ENCODE measurements at regions not wholly inside any gene's neighbourhood (a gene's known extent, or its start where the extent isn't known, plus 50 kb on each side); places are given as distances from the start of the nearest gene placed in this dataset.
"Not testable (repeated sequence)": the region's sequence is repeated elsewhere in the genome, so short reads cannot be mapped to it uniquely, and the experiment has no call there.

GRCh38 chr17:22654447-22654846, 962.1 kb downstream of the KCNJ18 start:
- H3K9me3 ChIP-seq (ENCODE audit: control insufficient read depth, insufficient read depth, low read length), result no peaks in the 10 kb centered on the region
- H3K4me1 ChIP-seq (ENCODE audit: insufficient read depth, low read length), result no peaks in the 10 kb centered on the region
- H3K36me3 ChIP-seq (ENCODE audit: insufficient read depth, low read length), result no peaks in the 10 kb centered on the region
- H3K9ac ChIP-seq (ENCODE audit: low read depth, low read length), result no peak overlapping the region

GRCh38 chr17:22669721-22670120, 977.4 kb downstream of the KCNJ18 start:
- Histone ChIP-seq H3K4me1 (ENCODE audit: insufficient read depth, low read length) (no peaks in the 10 kb centered on the region), H3K9me3 (ENCODE audit: control insufficient read depth, insufficient read depth, low read length) (no peaks in the 10 kb centered on the region), H3K36me3 (ENCODE audit: insufficient read depth, low read length) (no peaks in the 10 kb centered on the region), H3K9ac (ENCODE audit: low read depth, low read length) (no peak overlapping the region)

- no peaks in the 10 kb centered on the region for H3K36me3 ChIP-seq (ENCODE audit: insufficient read depth, low read length)
- H3K9ac ChIP-seq (ENCODE audit: low read depth, low read length), result no peak overlapping the region
- no peaks in the 10 kb centered on the region for H3K9me3 ChIP-seq (ENCODE audit: control insufficient read depth, insufficient read depth, low read length)
- no peaks in the 10 kb centered on the region for H3K4me1 ChIP-seq (ENCODE audit: insufficient read depth, low read length)
These were observed 978.8 kb downstream of the KCNJ18 start for GRCh38 chr17:22671110-22671509.

GRCh38 chr17:22692066-22692805, 999.9 kb downstream of the KCNJ18 start:
- H3K36me3 ChIP-seq (ENCODE audit: insufficient read depth, low read length), result no peaks in the 10 kb centered on the region
- H3K9ac ChIP-seq (ENCODE audit: low read depth, low read length), result no peak overlapping the region
- no peaks in the 10 kb centered on the region for H3K4me1 ChIP-seq (ENCODE audit: insufficient read depth, low read length)
- no peaks in the 10 kb centered on the region for H3K9me3 ChIP-seq (ENCODE audit: control insufficient read depth, insufficient read depth, low read length)

GRCh38 chr17:22692806-22693171, 1000.5 kb downstream of the KCNJ18 start:
- Histone ChIP-seq H3K9me3 (ENCODE audit: control insufficient read depth, insufficient read depth, low read length) (no peaks in the 10 kb centered on the region), H3K4me1 (ENCODE audit: insufficient read depth, low read length) (no peaks in the 10 kb centered on the region), H3K9ac (ENCODE audit: low read depth, low read length) (no peak overlapping the region), H3K36me3 (ENCODE audit: insufficient read depth, low read length) (no peaks in the 10 kb centered on the region)

GRCh38 chr17:22694362-22695227, 1002.3 kb downstream of the KCNJ18 start:
- no peaks in the 10 kb centered on the region for H3K9me3 ChIP-seq (ENCODE audit: control insufficient read depth, insufficient read depth, low read length)
- H3K9ac ChIP-seq (ENCODE audit: low read depth, low read length), result peak overlapping the region; percentile 59; the same call in 1 of the 2 replicates
- H3K4me1 ChIP-seq (ENCODE audit: insufficient read depth, low read length), result no peaks in the 10 kb centered on the region

GRCh38 chr17:22695228-22695619, 1002.9 kb downstream of the KCNJ18 start:
- peak overlapping the region; percentile 59; the same call in 1 of the 2 replicates for H3K9ac ChIP-seq (ENCODE audit: low read depth, low read length)
- no peaks in the 10 kb centered on the region for H3K36me3 ChIP-seq (ENCODE audit: insufficient read depth, low read length)
- H3K9me3 ChIP-seq (ENCODE audit: control insufficient read depth, insufficient read depth, low read length), result no peaks in the 10 kb centered on the region
- H3K4me1 ChIP-seq (ENCODE audit: insufficient read depth, low read length), result no peaks in the 10 kb centered on the region

More at GRCh38 chr17:22694362-22695227, 1002.3 kb downstream of the KCNJ18 start:
- H3K36me3 ChIP-seq (ENCODE audit: insufficient read depth, low read length), result no peaks in the 10 kb centered on the region

GRCh38 chr17:22703204-22703603, 1010.9 kb downstream of the KCNJ18 start:
- H3K4me1 ChIP-seq (ENCODE audit: insufficient read depth, low read length), result no peaks in the 10 kb centered on the region
- no peaks in the 10 kb centered on the region for H3K36me3 ChIP-seq (ENCODE audit: insufficient read depth, low read length)
- peak overlapping the region; percentile 50; the same call in 1 of the 2 replicates for H3K9ac ChIP-seq (ENCODE audit: low read depth, low read length)
- no peaks in the 10 kb centered on the region for H3K9me3 ChIP-seq (ENCODE audit: control insufficient read depth, insufficient read depth, low read length)

DNA sequence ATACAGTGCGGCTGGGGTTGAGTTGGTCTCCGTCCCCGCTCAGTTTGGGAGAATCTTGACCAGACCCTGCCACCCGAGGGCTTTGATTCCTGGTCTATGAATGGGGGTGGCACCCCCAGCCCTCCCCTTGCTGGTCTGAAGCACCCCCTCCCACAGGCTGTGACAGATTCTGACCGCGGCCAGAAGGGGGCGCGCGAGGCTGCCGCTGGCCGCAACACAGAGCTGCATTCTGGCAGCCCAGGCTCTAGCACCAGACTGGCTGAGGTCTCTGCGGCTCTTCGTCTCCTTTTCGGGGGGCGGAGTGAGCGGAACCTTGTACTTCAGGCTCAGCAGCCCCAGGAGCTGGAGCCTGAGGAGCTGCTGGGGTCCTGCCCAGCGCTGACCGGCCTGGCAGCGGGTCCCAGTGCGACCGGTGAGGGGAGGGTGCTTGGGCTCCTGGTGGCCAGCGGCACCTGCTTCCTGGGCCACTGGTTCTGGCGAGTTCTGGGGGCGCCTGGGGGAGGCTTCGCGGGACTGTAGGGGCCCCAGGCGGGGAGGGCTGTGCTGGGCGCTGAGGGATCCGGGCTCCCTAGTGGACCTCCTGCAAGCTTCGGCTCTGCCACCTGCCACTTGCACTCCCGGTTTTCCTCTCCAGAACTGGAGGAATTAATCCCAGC, 1011.6 kb downstream of the KCNJ18 start:
- Histone ChIP-seq H3K9ac (ENCODE audit: low read depth, low read length) (peak overlapping the region; percentile 50; the same call in 1 of the 2 replicates), H3K9me3 (ENCODE audit: control insufficient read depth, insufficient read depth, low read length) (no peaks in the 10 kb centered on the region)

GRCh38 chr17:22704674-22705073, 1012.4 kb downstream of the KCNJ18 start:
- H3K9ac ChIP-seq (ENCODE audit: low read depth, low read length), result no peak overlapping the region
- no peaks in the 10 kb centered on the region for H3K4me1 ChIP-seq (ENCODE audit: insufficient read depth, low read length)
- no peaks in the 10 kb centered on the region for H3K9me3 ChIP-seq (ENCODE audit: control insufficient read depth, insufficient read depth, low read length)
- no peaks in the 10 kb centered on the region for H3K36me3 ChIP-seq (ENCODE audit: insufficient read depth, low read length)

More for the DNA sequence above, 1011.6 kb downstream of the KCNJ18 start:
- no peaks in the 10 kb centered on the region for H3K4me1 ChIP-seq (ENCODE audit: insufficient read depth, low read length)
- H3K36me3 ChIP-seq (ENCODE audit: insufficient read depth, low read length), result no peaks in the 10 kb centered on the region

GRCh38 chr17:22707626-22708025, 1015.3 kb downstream of the KCNJ18 start:
- Histone ChIP-seq H3K9me3 (ENCODE audit: control insufficient read depth, insufficient read depth, low read length) (no peaks in the 10 kb centered on the region), H3K4me1 (ENCODE audit: insufficient read depth, low read length) (no peaks in the 10 kb centered on the region)

DNA sequence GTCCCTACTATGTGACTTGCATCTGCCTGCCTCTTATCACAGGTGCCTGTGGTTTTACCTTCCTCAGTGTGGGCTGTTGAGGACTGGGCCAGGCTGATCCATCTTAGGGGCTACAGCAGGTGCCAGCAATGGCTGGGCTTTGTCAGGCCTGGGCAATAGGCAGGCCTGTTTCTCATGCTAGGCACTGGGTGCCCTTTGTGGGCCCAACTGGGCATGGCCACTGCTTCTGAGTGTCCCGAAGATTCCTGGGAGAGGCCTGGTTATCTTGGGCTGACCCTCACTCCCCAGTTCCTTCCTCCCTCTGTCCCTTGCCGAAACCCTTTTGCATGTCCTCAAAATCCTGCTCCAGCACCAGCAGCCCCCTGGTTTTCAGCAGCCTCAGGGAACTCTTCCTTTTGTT, 1024.9 kb downstream of the KCNJ18 start:
- no peaks in the 10 kb centered on the region for H3K4me1 ChIP-seq (ENCODE audit: insufficient read depth, low read length)
- no peak overlapping the region for H3K9ac ChIP-seq (ENCODE audit: low read depth, low read length)
- no peaks in the 10 kb centered on the region for H3K36me3 ChIP-seq (ENCODE audit: insufficient read depth, low read length)
- no peaks in the 10 kb centered on the region for H3K9me3 ChIP-seq (ENCODE audit: control insufficient read depth, insufficient read depth, low read length)

More at GRCh38 chr17:22707626-22708025, 1015.3 kb downstream of the KCNJ18 start:
- Histone ChIP-seq H3K9ac (ENCODE audit: low read depth, low read length) (no peak overlapping the region), H3K36me3 (ENCODE audit: insufficient read depth, low read length) (no peaks in the 10 kb centered on the region)

DNA sequence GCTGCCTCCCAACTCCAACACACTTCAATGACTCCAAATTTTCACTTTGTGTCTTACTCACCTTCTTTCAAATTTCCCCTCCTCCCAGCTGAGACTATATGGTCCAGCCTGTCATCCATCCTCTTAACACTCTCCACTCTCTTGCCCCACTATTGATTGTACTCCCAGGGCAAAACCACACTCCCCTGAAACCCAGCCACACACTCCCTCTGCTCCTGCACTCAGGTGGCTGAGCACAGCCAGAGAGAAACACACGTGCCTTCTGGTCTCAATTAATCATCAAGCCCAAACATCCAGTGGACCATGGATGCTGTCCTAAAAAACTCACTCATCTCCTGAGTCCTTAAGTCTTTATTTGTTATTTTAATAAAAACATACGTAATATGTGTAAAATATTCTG, 1026.4 kb downstream of the KCNJ18 start:
- no peaks in the 10 kb centered on the region for H3K4me1 ChIP-seq (ENCODE audit: insufficient read depth, low read length)
- H3K9ac ChIP-seq (ENCODE audit: low read depth, low read length), result no peak overlapping the region
- H3K36me3 ChIP-seq (ENCODE audit: insufficient read depth, low read length), result no peaks in the 10 kb centered on the region
- no peaks in the 10 kb centered on the region for H3K9me3 ChIP-seq (ENCODE audit: control insufficient read depth, insufficient read depth, low read length)

DNA sequence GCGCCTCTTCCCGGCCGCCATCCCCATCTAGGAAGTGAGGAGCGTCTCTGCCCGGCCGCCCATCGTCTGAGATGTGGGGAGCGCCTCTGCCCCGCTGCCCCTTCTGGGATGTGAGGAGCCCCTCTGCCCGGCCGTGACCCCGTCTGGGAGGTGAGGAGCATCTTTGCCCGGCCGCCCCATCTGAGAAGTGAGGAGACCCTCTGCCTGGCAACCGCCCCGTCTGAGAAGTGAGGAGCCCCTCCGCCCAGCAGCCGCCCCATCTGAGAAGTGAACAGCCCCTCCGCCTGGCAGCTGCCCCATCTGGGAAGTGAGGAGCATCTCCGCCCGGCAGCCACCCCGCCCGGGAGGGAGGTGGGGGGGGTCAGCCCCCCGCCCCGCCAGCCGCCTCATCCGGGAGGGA, 1048.7 kb downstream of the KCNJ18 start:
- not testable (repeated sequence) for H3K9me3 ChIP-seq (ENCODE audit: control insufficient read depth, insufficient read depth, low read length)

More for the DNA sequence above, 1048.7 kb downstream of the KCNJ18 start:
- not testable (repeated sequence) for H3K36me3 ChIP-seq (ENCODE audit: insufficient read depth, low read length); H3K9ac ChIP-seq (ENCODE audit: low read depth, low read length); H3K4me1 ChIP-seq (ENCODE audit: insufficient read depth, low read length)

All from ES-I3 (cell line).